Cardiac septum (tissue), 1 donor: ENCODE measurements at regions not wholly inside any gene's neighbourhood (a gene's known extent, or its start where the extent isn't known, plus 50 kb on each side); places are given as distances from the start of the nearest gene placed in this dataset.
"Not testable (repeated sequence)": the region's sequence is repeated elsewhere in the genome, so short reads cannot be mapped to it uniquely, and the experiment has no call there.

ENCODE experiments used
- DNase-seq: peaks from one replicate; pipeline ENCODE4 v3.0.0-alpha.2; 2020; ENCODE audit warnings: low spot score
- intact Hi-C: fragments of 100-400 bp; cut with DNase I; formaldehyde crosslinking; loops from one replicate; pipeline ENCODE4 v1.14.0; 2022
- donor health status: DM: no; HTN: no; CAD: no.

- DNase-seq: no peak
- intact Hi-C loops: no loop called here
Measured at GRCh38 chrX:4661771-4662170, 948.3 kb upstream of the PRKX start.

- no peak for DNase-seq
- intact Hi-C loops: no loop called here
Measured at GRCh38 chrX:4656419-4656818, 943.0 kb upstream of the PRKX start.

GRCh38 chrX:4655743-4656142, 942.3 kb upstream of the PRKX start:
- no peak for DNase-seq
- intact Hi-C loops: no loop called here

GRCh38 chrX:4642114-4642513, 928.7 kb upstream of the PRKX start:
- intact Hi-C loops: no loop called here
- no peak for DNase-seq

GRCh38 chrX:4638036-4638435, 924.6 kb upstream of the PRKX start:
- intact Hi-C loops: no loop called here
- DNase-seq: no peak

- intact Hi-C loops: no loop called here
- no peak for DNase-seq
Measured at GRCh38 chrX:4627414-4627813, 914.0 kb upstream of the PRKX start.

- DNase-seq: no peak
- intact Hi-C loops: no loop called here
Measured at GRCh38 chrX:4622486-4623167, 909.2 kb upstream of the PRKX start.

GRCh38 chrX:4613651-4614050, 900.2 kb upstream of the PRKX start:
- intact Hi-C loops, DNase-seq: not testable (repeated sequence)

- no peak for DNase-seq
- intact Hi-C loops: no loop called here
Measured at GRCh38 chrX:4588893-4589292, 875.4 kb upstream of the PRKX start.

- no peak for DNase-seq
- intact Hi-C loops: no loop called here
Measured at GRCh38 chrX:4588466-4588865, 875.0 kb upstream of the PRKX start.

- intact Hi-C loops: no loop called here
- no peak for DNase-seq
Measured at GRCh38 chrX:4588056-4588455, 874.6 kb upstream of the PRKX start.

GRCh38 chrX:4579999-4580398, 866.5 kb upstream of the PRKX start:
- intact Hi-C loops: no loop called here
- DNase-seq: no peak

GRCh38 chrX:4579480-4579879, 866.0 kb upstream of the PRKX start:
- no peak for DNase-seq
- intact Hi-C loops: no loop called here

- no peak for DNase-seq
- intact Hi-C loops: no loop called here
Measured at GRCh38 chrX:4572691-4573090, 859.2 kb upstream of the PRKX start.

- DNase-seq: no peak
- intact Hi-C loops: no loop called here
Measured at GRCh38 chrX:4570151-4570550, 856.7 kb upstream of the PRKX start.

- DNase-seq: no peak
- intact Hi-C loops: no loop called here
Measured at GRCh38 chrX:4560192-4560591, 846.7 kb upstream of the PRKX start.

- intact Hi-C loops: no loop called here
- DNase-seq: no peak
Measured at GRCh38 chrX:4550018-4550417, 836.6 kb upstream of the PRKX start.

- DNase-seq: no peak
- intact Hi-C loops: loop anchor here (5.0 kb wide), 1 partner anchor 565 kb away; no protein-coding TSS in a partner anchor
Measured at GRCh38 chrX:4547213-4547836, 833.9 kb upstream of the PRKX start.

- not testable (repeated sequence) for DNase-seq
- intact Hi-C loops: loop anchor here (5.0 kb wide), 1 partner anchor 566 kb away; no protein-coding TSS in a partner anchor
Measured at GRCh38 chrX:4546178-4546577, 832.7 kb upstream of the PRKX start.

GRCh38 chrX:4528247-4528646, 814.8 kb upstream of the PRKX start:
- intact Hi-C loops: no loop called here
- no peak for DNase-seq

- intact Hi-C loops: no loop called here
- DNase-seq: no peak
Measured at GRCh38 chrX:4485912-4486311, 772.5 kb upstream of the PRKX start.

GRCh38 chrX:4484266-4484665, 770.8 kb upstream of the PRKX start:
- intact Hi-C loops: no loop called here
- DNase-seq: no peak
